Lower leg skin (tissue), 4 donors: ENCODE measurements at regions not wholly inside any gene's neighbourhood (a gene's known extent, or its start where the extent isn't known, plus 50 kb on each side); places are given as distances from the start of the nearest gene placed in this dataset.

Source experiments
- DNase-seq, 2 donors: peaks; one replicate each; pipeline ENCODE4 v3.0.0-alpha.2; 2019; ENCODE audit warnings: low spot score in 2 of 2
- H3K4me3 ChIP-seq: fragments of 200-600 bp; sonication (generic); 2 replicates; pipeline ENCODE4 v1.5.1; 2017; ENCODE audit warnings: mild to moderate bottlenecking, low read depth; ENCODE audit not compliant: poor library complexity, severe bottlenecking
- POLR2A ChIP-seq, 2 donors: fragments of 450-650 bp; IDR thresholded peaks; one replicate each; pipeline ENCODE4 v1.6.1; 2016 to 2017; ENCODE audit warnings: antibody characterized with exemption in 2 of 2, mild to moderate bottlenecking in 1 of 2, moderate library complexity in 1 of 2
- WGBS, 2 donors: methylation state at CpG; one replicate each; pipeline ENCODE4 v1.1.5; 2018; 5-methylcytosine and 5-hydroxymethylcytosine counted together
- intact Hi-C: fragments of 100-400 bp; cut with DNase I; formaldehyde crosslinking; loops from one replicate; pipeline ENCODE4 v1.15.0; 2023; ENCODE audit warnings: low total_unique reads
- TF ChIP-seq, protein P1 (sequence below), 3 donors: fragments of 450-650 bp; IDR thresholded peaks; one replicate each; pipeline ENCODE4 v1.5.1; 2016; ENCODE audit warnings: antibody characterized with exemption in 3 of 3, mild to moderate bottlenecking in 3 of 3, moderate library complexity in 2 of 3

- WGBS, 2 donors: 51% methylated on average over 4 of the region's 4 CpGs
- intact Hi-C loops: no loop called here
- no peak overlapping the region for H3K4me3 ChIP-seq
- TF ChIP-seq, protein P1, sequence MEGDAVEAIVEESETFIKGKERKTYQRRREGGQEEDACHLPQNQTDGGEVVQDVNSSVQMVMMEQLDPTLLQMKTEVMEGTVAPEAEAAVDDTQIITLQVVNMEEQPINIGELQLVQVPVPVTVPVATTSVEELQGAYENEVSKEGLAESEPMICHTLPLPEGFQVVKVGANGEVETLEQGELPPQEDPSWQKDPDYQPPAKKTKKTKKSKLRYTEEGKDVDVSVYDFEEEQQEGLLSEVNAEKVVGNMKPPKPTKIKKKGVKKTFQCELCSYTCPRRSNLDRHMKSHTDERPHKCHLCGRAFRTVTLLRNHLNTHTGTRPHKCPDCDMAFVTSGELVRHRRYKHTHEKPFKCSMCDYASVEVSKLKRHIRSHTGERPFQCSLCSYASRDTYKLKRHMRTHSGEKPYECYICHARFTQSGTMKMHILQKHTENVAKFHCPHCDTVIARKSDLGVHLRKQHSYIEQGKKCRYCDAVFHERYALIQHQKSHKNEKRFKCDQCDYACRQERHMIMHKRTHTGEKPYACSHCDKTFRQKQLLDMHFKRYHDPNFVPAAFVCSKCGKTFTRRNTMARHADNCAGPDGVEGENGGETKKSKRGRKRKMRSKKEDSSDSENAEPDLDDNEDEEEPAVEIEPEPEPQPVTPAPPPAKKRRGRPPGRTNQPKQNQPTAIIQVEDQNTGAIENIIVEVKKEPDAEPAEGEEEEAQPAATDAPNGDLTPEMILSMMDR (IDR thresholded peaks at IDR 0.05): no peak
- TF ChIP-seq POLR2A (IDR thresholded peaks at IDR 0.05): no peak
- DNase-seq: no peak
Measured at GRCh38 chr12:47415054-47415453, 290.8 kb downstream of the RPAP3 start.

DNA sequence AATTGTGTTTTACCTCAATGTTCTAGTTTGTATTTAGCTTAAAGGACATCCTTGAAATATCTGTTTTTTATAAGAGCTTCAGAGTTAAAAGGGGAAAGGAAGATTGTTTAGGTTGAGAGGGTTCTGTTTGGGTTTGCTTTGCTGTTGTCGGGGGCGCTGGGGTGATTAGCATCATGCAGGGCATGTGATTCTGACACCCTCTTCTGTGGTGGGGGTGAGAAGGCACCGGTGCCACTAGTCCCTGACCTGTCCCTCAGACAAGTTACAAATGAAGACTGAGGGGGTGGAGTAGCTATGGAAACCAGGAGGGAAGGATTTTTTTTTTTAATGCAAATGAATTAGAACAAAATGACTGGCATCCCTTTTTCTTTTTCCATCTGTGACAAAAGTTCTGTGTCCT is 291.3 kb downstream of the RPAP3 start:
- intact Hi-C loops: no loop called here
- TF ChIP-seq, protein P1 (IDR thresholded peaks at IDR 0.05): no peak
- TF ChIP-seq POLR2A (IDR thresholded peaks at IDR 0.05): no peak
- no peak for DNase-seq
- no peak overlapping the region for H3K4me3 ChIP-seq
- 73 to 75% methylated on average over 3 of the region's 3 CpGs for WGBS, 2 donors

- no peak for DNase-seq
- intact Hi-C loops: no loop called here
- TF ChIP-seq POLR2A (IDR thresholded peaks at IDR 0.05): no peak
- TF ChIP-seq, protein P1 (IDR thresholded peaks at IDR 0.05): no peak
- H3K4me3 ChIP-seq: no peak overlapping the region
Measured at GRCh38 chr12:47413806-47414205, 292.0 kb downstream of the RPAP3 start.

DNA sequence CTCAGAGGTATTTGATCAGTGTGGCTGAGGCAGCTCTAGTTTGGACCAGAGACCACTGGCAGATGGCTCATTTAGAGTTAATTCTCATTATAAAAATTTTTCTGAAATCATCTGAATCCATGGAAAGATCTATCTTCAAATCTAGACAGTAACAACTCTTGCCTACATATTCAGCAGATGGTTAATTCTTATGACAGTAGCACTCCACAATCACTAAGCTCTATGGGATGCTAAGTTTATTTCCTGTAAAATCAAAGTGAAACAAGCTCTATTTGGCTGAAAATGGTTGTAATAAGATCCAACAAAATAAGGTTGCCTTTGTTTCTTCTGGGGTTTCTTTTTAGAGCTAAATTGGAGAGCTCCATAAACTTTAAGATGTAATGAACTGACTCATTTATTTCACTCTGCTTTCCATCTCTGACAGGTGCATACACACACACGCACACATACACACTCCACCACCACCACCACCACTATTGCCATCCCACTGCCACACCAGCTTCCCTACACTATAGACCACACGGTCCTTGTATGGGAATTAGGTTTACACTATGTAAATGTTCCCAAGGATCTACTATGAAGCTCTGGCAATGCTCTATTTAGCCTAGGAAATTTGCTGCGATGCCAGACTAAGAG is 293.1 kb downstream of the RPAP3 start:
- 73 to 89% methylated on average over 3 of the region's 3 CpGs for WGBS, 2 donors
- TF ChIP-seq, protein P1 (IDR thresholded peaks at IDR 0.05): no peak
- no peak for TF ChIP-seq POLR2A (IDR thresholded peaks at IDR 0.05)
- intact Hi-C loops: no loop called here
- DNase-seq: no peak
- no peak overlapping the region for H3K4me3 ChIP-seq

- no peak for DNase-seq
- H3K4me3 ChIP-seq: no peak overlapping the region
- intact Hi-C loops: no loop called here
- no peak for TF ChIP-seq POLR2A (IDR thresholded peaks at IDR 0.05)
- TF ChIP-seq, protein P1 (IDR thresholded peaks at IDR 0.05): no peak
Measured at GRCh38 chr12:47411966-47412365, 293.9 kb downstream of the RPAP3 start.

GRCh38 chr12:47410862-47411261 is 295.0 kb downstream of the RPAP3 start:
- DNase-seq: no peak
- intact Hi-C loops: no loop called here
- no peak for TF ChIP-seq POLR2A (IDR thresholded peaks at IDR 0.05)
- TF ChIP-seq, protein P1 (IDR thresholded peaks at IDR 0.05): no peak
- no peak overlapping the region for H3K4me3 ChIP-seq
- WGBS, 2 donors: 92 to 97% methylated on average over 3 of the region's 3 CpGs
